ENCODE measurements at regions not wholly inside any gene's neighbourhood (a gene's known extent, or its start where the extent isn't known, plus 50 kb on each side); places are given as distances from the start of the nearest gene placed in this dataset.
"Not testable (repeated sequence)": the region's sequence is repeated elsewhere in the genome, so short reads cannot be mapped to it uniquely, and the experiment has no call there.

GRCh38 chr10:9253121-9253520, 1198.6 kb downstream of the GATA3 start:
- TF ChIP-seq, protein P1, sequence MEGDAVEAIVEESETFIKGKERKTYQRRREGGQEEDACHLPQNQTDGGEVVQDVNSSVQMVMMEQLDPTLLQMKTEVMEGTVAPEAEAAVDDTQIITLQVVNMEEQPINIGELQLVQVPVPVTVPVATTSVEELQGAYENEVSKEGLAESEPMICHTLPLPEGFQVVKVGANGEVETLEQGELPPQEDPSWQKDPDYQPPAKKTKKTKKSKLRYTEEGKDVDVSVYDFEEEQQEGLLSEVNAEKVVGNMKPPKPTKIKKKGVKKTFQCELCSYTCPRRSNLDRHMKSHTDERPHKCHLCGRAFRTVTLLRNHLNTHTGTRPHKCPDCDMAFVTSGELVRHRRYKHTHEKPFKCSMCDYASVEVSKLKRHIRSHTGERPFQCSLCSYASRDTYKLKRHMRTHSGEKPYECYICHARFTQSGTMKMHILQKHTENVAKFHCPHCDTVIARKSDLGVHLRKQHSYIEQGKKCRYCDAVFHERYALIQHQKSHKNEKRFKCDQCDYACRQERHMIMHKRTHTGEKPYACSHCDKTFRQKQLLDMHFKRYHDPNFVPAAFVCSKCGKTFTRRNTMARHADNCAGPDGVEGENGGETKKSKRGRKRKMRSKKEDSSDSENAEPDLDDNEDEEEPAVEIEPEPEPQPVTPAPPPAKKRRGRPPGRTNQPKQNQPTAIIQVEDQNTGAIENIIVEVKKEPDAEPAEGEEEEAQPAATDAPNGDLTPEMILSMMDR (IDR thresholded peaks at IDR 0.05; ENCODE audit: borderline replicate concordance, insufficient read depth, low read depth, low read length): no peak
- no peak overlapping the region for H3K4me3 ChIP-seq (ENCODE audit: low read depth, low read length)

GRCh38 chr10:9254353-9254752, 1199.9 kb downstream of the GATA3 start:
- no peak overlapping the region for H3K4me3 ChIP-seq (ENCODE audit: low read depth, low read length)
- TF ChIP-seq, protein P1 (IDR thresholded peaks at IDR 0.05; ENCODE audit: borderline replicate concordance, insufficient read depth, low read depth, low read length): no peak

DNA sequence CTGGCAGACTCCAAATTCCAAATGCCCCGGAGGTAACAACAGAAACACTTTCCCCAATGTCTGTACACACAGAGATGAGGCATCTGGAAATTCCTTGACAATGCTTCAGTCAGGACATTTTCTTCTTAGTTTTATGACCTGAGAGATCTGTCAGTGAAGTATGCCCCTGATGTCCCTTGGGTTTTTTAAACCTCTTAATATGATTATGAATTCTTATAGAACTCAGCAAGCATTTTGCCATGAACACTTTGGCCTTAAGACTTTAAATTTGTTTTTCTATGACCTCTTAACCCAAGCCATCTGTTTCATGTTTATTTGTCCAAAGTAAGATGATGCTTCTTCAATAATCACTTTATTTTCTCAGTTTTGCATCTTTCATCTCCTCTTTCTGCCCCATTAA, 1206.2 kb downstream of the GATA3 start:
- H3K4me3 ChIP-seq (ENCODE audit: low read depth, low read length): no peak overlapping the region
- TF ChIP-seq, protein P1 (IDR thresholded peaks at IDR 0.05; ENCODE audit: borderline replicate concordance, insufficient read depth, low read depth, low read length): no peak

DNA sequence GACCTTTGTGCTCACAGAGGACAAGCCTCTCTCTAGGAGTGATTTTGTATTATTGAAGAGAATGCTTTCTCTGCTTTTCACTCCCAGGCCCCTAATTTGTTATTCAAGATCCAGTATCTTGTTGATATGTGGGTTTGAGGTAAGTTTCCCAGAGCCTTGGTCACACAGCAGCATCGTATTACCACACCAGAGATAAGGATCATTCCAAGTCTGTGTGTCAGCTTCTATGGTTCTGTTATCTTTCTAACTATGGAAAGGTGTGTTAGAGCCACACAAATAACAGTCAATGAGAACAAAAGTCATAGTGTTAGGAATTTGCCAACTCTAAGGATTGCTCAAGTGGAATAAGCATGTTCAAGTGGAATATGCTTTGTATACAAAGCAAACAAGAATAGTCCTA, 1208.3 kb downstream of the GATA3 start:
- H3K4me3 ChIP-seq (ENCODE audit: low read depth, low read length): no peak overlapping the region
- TF ChIP-seq, protein P1 (IDR thresholded peaks at IDR 0.05; ENCODE audit: borderline replicate concordance, insufficient read depth, low read depth, low read length): no peak

DNA sequence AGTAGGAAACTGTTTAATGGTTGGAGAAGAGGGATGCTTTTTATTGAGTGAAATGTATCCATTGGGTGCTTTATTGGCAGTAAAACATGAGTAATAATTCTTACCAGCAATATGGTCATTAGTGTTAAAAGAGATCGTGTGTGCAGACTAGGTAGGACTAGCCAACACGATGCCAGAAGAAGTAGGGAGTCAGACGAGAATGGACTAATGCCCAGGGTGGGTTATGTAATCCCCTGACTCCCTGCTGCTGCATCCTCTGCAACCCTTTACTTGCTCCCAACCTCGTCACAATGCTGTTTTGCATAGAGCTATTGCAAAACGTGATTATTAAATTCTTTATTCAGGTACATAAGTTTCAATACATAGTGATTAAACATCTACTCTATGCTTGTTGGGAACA, 1213.7 kb downstream of the GATA3 start:
- TF ChIP-seq, protein P1 (IDR thresholded peaks at IDR 0.05; ENCODE audit: borderline replicate concordance, insufficient read depth, low read depth, low read length): no peak
- no peak overlapping the region for H3K4me3 ChIP-seq (ENCODE audit: low read depth, low read length)

DNA sequence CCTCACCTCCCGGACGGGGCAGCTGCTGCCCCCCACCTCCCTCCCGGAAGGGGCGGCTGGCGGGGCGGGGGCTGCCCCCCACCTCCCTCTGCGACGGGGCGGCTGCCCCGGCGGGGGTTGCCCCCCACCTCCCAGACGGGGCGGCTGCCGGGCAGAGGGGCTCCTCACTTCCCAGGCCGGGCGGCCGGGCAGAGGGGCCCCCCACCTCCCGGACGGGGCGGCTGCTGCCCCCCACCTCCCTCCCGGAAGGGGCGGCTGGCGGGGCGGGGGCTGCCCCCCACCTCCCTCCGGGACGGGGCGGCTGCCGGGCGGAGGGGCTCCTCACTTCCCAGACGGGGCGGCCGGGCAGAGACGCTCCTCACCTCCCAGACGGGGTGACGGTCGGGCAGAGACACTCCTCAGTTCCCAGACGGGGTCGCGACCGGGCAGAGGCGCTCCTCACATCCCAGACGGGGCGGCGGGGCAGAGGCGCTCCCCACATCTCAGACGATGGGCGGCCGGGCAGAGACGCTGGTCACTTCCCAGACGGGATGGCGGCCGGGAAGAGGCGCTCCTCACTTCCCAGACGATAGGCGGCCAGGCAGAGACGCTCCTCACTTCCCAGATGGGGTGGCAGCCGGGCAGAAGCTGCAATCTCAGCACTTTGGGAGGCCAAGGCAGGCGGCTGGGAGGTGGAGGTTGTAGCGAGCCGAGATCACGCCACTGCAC, 1218.8 kb downstream of the GATA3 start:
- H3K4me3 ChIP-seq (ENCODE audit: low read depth, low read length): not testable (repeated sequence)

- TF ChIP-seq, protein P1 (IDR thresholded peaks at IDR 0.05; ENCODE audit: borderline replicate concordance, insufficient read depth, low read depth, low read length): no peak
- H3K4me3 ChIP-seq (ENCODE audit: low read depth, low read length): no peak overlapping the region
Observed at GRCh38 chr10:9274206-9274755, 1219.8 kb downstream of the GATA3 start.

Measured in GM12875 (cell line).